SKM-1 treated with dmso at 0.1 percent for 144 hours (cell line): ENCODE measurements at regions not wholly inside any gene's neighbourhood (a gene's known extent, or its start where the extent isn't known, plus 50 kb on each side); places are given as distances from the start of the nearest gene placed in this dataset.
"Not testable (repeated sequence)": the region's sequence is repeated elsewhere in the genome, so short reads cannot be mapped to it uniquely, and the experiment has no call there.

Experiments used
- DNase-seq: peaks from one replicate; lab custom pipeline; 2025; ENCODE audit not compliant: unreplicated experiment; lab: John Stamatoyannopoulos, UW

DNA sequence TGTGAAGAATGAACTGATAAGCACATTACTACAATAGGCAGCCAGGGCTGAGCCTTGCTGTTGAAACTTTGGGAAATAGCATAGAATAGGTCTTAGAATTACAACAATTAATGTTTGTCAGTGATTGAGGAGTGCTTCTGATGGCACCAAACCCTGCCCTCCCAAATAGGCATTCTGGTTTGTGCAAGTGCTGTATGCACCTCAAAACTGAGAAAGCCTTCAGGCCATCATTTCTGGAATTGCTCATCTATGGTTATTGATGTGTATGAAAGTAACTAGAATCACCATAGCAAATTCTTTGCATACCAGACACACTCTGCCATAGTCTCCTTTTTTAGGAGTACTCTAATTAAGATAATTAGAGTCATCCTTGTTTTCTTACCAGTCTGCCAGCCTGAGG lies 585.0 kb upstream of the MBL2 start:
- DNase-seq: no peak

DNA sequence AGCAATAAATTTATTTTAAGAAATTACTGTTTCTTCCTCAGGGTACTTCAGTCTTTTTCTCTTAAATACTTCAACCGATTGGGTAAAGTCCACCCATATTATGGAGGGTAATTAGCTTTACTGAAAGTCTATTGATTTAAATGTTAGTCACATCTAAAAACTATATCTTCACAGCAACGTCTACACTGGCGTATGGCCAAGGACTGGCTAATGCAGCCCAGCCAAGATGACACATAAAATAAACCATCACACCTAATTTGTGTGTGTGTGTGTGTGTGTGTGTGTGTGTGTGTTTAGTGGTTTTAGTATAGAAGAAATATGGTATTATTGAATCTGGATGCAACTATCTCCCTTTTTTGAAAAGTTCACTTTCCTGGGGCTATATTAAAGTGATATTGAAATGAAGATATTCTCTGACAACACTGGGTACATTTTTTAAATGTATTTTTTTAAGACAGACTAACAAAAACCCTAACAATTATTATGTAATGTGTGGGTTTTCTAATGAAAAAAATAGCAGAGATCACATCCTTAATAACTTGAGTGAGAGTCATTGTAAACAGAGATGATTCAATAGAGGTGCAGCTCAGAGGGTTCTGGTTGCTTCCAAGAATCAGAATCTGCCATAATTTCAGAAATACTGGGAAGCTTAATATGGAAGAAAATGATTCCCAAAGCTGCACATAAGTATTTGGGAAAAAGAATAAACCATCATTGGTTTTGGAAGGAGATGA lies 584.2 kb upstream of the MBL2 start:
- no peak for DNase-seq

DNA sequence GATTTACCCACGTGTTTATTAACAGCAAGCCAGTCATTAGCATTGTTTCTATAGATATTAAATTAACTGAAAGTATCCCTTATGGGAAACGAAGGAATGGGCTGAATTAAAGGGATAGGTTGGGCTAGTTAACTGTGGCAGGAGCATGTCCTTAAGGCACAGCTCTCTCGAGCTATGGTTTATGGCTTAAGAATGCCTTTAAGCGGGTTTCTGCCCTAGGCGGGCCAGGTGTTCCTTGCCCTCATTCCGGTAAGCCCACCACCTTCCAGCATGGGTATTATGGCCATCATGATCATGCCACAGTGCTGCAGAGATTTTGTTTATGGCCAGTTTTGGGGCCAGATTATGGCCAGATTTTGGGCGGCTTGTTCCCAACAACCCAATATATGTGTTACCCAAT lies 569.9 kb upstream of the MBL2 start:
- not testable (repeated sequence) for DNase-seq

DNA sequence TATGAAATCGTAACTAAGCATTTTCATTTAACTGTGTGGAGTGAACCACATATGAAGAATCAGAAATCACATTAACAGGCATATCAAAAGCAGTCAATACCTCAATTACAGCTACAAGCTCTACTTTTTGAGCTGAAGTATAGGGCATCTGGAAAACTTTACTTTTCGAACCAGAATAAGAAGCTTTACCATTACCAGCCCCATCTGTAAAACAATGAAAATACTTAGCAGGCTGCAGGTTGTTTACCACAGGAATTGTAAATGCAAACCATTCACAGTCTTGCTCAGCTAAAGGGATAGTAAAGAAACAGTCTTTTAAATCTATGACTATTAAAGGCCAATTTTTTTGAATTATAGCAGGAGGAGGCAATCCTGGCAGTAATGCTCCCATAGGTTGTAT lies 565.6 kb upstream of the MBL2 start:
- not testable (repeated sequence) for DNase-seq

DNA sequence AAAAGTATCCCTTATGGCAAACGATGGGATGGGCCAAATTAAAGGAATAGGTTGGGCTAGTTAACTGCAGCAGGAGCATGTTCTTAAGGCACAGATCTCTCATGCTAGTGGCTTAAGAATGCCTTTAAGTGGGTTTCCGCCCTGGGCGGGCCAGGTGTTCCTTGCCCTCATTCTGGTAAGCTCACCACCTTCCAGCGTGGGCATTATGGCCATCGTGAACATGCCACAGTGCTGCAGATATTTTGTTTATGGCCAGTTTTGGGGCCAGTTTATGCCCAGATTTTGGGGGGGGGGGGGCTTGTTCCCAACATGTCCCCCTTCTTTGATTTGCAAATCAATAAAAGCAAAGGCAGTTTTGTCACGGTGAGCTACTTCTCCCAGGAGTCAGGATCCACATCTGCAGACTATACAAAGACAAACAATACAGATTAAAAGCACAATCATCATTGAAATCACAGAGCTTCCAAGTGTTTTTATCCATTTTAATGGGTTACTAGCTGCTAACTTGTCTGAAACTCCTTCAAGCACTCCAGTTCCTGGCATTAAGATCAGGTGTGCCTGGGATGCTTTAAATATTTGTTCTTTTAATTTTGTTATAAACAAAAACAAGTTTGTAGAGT lies 563.3 kb upstream of the MBL2 start:
- DNase-seq: not testable (repeated sequence)

DNA sequence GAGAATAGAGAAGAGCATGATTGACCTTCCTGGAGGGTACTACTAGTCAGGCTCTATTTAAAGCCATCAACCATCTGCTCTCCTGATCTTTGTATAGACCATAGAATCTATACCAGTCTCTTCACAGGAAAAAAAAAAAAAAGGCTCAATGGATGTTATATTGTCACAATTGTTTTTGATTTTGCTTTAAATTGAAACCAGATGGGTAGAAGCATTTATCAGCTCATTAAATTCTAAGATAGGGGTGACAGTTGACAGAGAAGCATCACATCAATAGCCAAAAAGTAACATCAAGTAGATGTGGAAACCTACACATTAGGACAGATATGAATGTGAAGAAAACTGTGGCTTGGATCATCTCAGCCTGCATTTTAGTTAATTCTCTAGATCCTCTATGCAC lies 558.9 kb upstream of the MBL2 start:
- DNase-seq: no peak

DNA sequence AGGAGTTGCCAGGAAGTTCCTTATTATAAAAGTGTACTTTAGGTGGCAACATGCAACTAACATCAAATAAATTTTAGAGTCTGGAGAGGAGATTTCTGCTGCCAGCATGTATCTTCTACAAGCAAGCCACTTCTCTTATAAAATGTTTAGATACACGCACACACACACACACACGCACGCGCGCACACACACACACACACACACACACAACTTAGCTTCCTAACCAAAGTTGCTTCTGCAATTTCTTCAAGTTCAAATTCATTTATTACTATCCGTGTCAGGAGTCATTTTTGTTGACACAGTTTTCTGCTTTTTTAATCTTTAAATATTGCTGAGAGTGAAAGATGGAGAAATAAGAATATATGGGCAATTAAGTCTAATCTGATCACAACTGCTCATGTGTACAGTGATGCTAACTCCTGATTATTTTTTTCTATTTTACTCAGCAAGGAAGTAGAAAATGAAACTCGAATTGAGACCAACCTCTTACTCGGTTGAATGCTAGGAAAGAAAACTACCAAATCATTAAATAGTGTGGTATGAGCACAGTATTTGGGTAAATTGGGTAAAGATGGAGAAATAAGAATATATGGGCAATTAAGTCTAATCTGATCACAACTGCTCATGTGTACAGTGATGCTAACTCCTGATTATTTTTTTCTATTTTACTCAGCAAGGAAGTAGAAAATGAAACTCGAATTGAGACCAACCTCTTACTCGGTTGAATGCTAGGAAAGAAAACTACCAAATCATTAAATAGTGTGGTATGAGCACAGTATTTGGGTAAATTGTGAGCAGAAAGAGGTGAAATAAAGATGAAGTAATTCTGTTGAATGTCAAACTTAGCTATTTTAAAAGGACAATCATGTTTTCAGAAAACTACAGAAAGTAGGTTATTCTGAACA lies 554.1 kb upstream of the MBL2 start:
- DNase-seq: not testable (repeated sequence)

DNA sequence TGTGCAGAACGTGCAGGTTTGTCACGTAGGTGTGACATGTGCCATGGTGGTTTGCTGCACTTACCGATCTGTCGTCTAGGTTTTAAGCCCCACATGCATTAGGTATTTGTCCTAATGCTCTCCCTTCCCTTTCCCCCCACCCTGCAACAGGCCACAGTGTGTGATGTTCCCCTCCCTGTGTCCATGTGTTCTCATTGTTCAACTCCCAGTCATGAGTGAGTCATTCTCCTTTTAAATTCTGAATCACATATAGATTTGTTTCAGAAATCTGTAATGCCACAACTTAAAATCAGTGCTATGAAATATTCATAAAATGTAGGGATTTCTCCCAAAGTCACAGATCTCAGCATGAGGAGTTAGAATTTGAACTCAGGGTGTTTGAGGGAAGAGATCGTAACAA lies 552.5 kb upstream of the MBL2 start:
- DNase-seq: no peak

DNA sequence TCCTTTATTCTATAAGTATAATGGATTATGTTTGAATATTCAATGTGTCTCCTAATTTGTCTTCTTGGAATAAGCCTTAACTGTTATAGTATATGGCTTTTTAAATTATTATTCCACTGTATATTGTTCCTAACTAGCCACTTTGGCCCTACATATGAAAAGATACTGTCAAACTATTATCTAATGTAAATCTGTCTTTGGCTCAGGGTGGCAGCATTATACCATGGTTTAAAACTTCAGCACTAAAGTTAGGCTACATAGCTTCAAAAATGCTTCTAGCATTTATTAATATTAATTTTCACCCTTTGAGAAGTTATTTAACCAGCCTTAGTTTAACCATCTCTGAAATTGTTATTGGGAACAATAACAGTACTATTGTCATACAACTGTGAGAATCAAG lies 543.1 kb upstream of the MBL2 start:
- DNase-seq: no peak

DNA sequence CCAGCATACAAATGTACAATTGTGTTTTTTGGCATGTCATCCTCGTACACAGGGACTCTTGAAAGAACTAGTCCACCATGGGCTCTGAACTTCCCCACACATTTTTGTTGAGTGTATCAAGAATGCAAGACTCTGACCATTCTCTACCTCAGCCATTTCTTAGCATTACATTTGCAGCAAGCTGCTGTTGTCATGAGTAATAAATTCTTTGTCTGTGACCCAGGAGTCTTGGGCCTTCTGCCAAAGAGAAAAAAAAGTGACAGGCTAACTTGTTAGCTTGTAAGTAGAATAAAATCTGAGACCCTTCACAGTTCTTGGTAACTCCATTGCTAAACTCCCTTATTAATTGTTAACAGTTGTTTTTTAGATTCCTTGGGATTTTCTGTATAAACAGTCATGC lies 542.3 kb upstream of the MBL2 start:
- no peak for DNase-seq

DNA sequence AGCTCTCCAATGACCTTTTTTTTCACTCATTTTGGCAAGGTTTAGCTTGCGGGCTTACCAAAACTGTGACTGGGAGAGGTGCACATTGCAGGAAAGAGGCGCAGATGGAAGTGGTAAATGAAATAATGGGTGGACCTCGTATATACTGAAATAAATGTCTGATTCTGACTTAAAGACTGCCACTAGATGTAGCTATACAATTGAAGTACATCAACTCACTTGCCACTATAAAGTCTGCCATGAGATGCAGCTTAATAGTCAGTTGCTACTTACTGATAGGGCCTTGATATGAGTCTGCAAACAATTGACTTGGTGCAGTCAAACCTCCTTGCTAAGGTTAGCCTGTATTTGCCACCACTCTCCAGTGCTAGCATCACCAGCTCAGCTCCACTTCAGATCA lies 525.9 kb upstream of the MBL2 start:
- no peak for DNase-seq

DNA sequence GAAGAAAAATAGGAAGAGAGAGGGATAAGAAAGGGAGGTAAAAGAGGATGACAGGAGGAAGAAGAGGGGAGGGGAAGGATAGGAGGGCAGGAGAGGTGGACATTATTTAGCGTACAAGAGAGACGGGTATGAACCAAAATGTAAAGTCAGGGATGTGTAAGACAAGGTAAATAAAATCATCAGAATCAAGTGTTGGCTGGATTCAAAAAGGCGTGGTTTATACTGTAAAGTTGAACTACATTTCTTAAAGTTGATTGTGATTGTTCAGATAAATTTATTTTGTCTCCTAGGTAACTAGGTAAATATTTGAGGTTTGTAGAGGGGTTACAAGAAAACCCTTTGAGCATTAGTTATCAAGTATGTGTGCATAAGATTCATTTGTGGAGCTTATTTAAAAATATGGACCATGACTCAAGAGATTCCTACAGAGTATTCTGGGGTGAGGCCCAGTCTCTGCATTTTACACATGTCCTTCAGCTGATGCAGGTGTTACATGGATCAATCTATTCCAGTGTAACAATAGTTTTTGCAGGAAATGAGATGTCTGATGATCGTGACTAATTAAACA lies 512.1 kb upstream of the MBL2 start:
- DNase-seq: no peak

DNA sequence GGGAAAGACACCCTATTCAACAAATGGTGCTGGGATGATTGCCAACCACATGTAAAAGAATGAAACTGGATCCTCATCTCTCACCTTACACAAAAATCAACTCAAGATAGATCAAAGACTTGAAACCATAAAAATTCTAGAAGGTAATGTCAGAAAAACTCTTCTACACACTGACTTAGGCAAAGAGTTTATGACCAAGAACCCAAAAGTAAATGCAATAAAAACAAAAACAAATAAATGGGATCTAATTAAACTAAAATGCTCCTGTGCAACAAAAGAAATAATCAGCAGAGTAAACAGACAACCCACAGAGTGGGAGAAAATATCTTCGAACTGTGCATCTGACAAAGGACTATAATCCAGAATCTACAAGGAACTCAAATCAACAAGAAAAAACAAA lies 504.2 kb upstream of the MBL2 start:
- DNase-seq: no peak

DNA sequence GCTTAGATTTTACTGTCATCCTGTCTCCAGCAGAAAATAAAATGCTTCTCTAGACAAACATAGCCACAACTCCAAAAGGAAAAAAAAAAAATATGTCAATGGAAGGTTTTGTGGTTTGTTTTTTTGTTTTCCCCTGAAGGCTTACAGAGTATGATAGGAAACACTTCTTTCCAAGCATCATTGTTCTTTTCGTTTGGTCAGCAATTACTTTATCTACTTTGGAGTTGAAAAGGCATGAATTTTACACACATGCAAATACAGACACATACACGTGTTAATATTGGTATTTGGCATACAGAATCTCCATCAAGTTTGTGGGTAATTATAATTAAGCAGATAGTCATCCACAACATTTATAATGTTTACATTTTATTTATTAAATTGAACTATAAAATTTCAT lies 496.9 kb upstream of the MBL2 start:
- DNase-seq: no peak

DNA sequence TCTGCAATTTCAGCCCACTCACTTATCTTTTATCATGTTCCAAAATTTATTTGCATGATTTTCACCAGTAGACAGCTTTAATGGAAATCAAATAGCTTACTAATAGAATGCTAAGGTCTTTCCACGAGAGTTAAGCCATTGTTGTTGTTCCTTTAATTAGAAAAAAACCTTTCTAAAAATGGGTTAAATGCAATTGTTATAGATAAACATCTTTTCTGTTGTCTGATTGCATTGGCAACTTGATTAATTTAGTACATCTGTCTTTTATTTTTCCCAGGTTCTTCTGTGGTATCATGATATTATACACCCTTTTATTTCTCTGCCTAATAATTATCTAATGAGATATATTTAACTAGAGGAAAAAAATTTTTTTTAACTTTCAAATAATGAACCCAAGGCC lies 487.6 kb upstream of the MBL2 start:
- DNase-seq: no peak

DNA sequence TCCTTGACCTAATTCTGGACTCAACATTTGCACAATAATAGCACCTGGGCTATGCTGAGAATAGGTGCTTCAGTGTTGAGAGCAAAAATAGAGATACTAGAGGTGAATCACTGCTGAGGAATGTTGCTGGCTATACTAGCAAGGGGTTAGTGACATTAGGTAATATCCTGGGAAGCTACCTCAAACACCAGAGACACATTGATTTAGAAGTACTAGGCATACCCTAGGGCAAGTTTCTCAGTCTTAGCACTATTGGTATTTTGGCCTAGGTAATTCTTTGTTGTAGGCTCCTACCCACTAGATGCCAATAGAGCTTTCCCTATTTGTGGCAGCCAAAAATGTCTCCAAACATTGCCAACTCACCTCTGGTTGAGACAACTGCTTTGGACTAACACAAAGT lies 484.0 kb upstream of the MBL2 start:
- no peak for DNase-seq

DNA sequence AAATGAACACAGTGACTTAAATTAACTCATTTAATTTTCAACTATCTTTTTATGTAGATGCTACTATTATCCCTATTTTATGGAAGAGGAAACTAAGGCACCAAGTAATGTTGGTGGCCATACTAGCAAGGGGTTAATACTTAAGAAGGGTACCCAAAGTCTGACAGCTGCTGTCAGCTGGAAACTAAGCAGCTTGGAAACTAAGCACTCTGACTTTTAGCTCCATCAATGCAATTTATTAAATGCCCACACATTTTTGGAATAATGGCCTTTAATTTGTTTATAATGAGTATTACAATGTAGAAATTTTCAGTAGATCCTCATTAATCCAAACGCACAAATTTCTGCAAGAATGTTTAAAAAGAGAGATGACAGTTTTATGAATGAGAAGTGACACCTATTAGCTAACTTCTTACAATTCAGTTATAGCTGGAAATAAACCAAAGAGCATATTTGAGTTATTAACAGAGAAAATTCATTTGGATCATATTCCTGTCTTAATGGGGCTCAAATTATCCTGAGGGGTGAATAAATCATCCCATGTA lies 483.1 kb upstream of the MBL2 start:
- no peak for DNase-seq

DNA sequence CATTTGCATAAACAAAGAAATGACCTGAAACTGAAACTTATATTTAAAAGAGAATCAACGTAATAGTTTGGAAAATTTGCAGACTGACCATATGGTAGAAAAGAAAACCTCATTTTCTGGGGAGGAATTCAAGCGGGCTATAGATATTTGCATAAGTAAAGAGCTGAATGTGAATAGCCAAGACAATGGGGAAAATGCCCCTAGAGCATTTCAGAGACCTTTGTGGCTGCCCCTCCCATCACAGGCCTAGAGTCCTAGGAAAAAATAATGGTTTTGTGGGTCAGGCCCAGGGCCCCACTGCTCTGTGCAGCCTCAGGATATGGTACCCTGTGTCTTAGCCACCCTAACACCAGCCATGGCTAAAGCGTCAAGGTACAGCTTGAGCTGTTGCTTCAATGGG lies 480.6 kb upstream of the MBL2 start:
- no peak for DNase-seq

DNA sequence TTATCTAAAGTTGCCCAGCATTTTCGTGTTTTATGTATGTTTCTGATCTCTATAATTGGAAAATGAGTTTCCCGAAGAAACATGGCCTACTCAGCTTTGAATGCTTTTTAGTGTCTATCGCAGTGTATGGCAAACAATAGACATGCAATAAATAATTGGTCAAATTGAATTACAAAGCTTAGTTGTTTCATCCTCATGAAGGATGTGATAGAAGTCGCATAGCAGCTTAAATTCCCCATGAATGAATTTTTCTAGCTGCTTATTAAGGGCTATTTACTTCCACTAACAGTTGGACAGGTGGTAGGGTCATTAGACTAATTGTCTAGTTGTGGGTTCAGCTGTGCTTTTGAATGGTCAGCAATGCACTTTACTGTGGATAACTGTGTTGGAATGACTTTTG lies 467.3 kb upstream of the MBL2 start:
- no peak for DNase-seq

DNA sequence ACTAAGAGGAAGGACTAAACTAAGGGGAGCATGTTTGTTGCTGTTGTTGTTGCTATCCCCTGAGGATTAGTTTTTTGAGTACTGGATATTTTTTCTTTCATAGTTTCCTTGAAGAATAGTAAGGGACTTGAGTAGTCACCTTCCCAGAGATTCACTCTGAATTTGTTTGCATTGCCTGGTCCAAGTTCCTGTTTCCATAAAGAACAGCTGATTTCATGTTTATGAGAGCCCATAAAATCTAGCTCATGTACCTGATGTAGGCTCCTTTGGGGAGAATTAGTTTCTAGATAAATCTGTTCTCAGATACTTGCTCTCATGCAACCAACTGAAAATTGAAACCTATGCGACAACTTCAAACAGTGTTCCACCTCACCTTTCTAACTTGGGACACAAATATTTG lies 464.4 kb upstream of the MBL2 start:
- DNase-seq: no peak

DNA sequence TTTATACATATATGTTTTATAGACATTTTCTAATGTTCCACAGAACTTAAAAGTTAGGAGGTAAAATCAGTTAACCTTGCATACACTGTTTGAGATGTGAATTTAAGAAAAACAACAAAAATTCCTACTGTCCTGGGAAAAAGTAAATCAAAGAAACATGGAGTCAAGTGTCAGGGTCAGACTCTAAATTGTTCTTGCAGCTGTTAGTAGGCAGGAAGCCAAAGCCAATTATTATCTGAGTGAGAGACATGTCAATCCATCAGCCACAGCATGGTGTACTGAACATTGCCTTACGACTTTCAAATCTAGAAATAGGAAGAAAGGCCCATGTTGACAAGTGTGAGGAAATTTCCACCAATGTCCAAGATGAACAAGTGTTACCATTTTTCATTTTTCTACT lies 461.2 kb upstream of the MBL2 start:
- DNase-seq: no peak
